WTC11 (cell line): ENCODE measurements at regions not wholly inside any gene's neighbourhood (a gene's known extent, or its start where the extent isn't known, plus 50 kb on each side); places are given as distances from the start of the nearest gene placed in this dataset.
A peak's percentile ranks its signal among the peaks of the same experiment; 100 is the strongest.

Experiments used
- ATAC-seq: fragments of 200-7000 bp; cut with Tn5 transposase; 2 replicates; pipeline ENCODE4 v1.10.0; 2021; ENCODE audit warnings: mild to moderate bottlenecking, moderate library complexity
- CTCF ChIA-PET: fragments of 300-600 bp; sonication (Branson Sonifier 250); formaldehyde crosslinking; loops from one replicate; lab custom pipeline; 2021; ENCODE audit warnings: antibody characterized with exemption; lab: Charles Lee
- POLR2A ChIA-PET: fragments of 350-600 bp; sonication (Branson Sonifier 250); formaldehyde crosslinking; loops from one replicate; lab custom pipeline; 2021; ENCODE audit warnings: antibody characterized with exemption; lab: Charles Lee
- DNase-seq: peaks from one replicate; pipeline ENCODE4 v3.0.0; 2021; ENCODE audit warnings: low spot score
- H3K27ac Mint-ChIP-seq: 2 replicates; pipeline ENCODE4 v1.8.0; 2021; ENCODE audit warnings: mixed read lengths
- H3K27me3 Mint-ChIP-seq: 2 replicates; pipeline ENCODE4 v1.8.0; 2021; ENCODE audit warnings: low read depth, mild to moderate bottlenecking, moderate library complexity, mixed read lengths
- H3K36me3 Mint-ChIP-seq: 2 replicates; pipeline ENCODE4 v1.8.0; 2021; ENCODE audit warnings: mixed read lengths
- H3K4me1 Mint-ChIP-seq: 2 replicates; pipeline ENCODE4 v1.8.0; 2022; ENCODE audit warnings: mixed read lengths
- H3K4me3 Mint-ChIP-seq: 2 replicates; pipeline ENCODE4 v1.8.0; 2021; ENCODE audit warnings: mild to moderate bottlenecking, moderate library complexity, mixed read lengths
- H3K9me3 Mint-ChIP-seq: 2 replicates; pipeline ENCODE4 v1.8.0; 2021; ENCODE audit warnings: mixed read lengths
- FOXP1 ChIP-seq: sonication (generic); formaldehyde crosslinking; IDR thresholded peaks from 2 replicates; pipeline ENCODE4 v1.8.0; 2022; ENCODE audit warnings: missing genetic modification reagents, mild to moderate bottlenecking, moderate library complexity, borderline replicate concordance
- GRHL2 ChIP-seq: fragments of 250-450 bp; sonication (Bioruptor Pico); IDR thresholded peaks from 2 replicates; pipeline ENCODE4 v1.8.0; 2022; ENCODE audit warnings: mild to moderate bottlenecking, moderate library complexity; ENCODE audit not compliant: insufficient replicate concordance, severe bottlenecking
- GTF2I ChIP-seq: fragments of 250-450 bp; sonication (Bioruptor Pico); conservative IDR thresholded peaks from 2 replicates; pipeline ENCODE4 v1.4.0; 2021; ENCODE audit warnings: mild to moderate bottlenecking
- KAT7 ChIP-seq: sonication (generic); formaldehyde crosslinking; IDR thresholded peaks from 2 replicates; pipeline ENCODE4 v1.8.1; 2023; ENCODE audit warnings: missing genetic modification reagents, mild to moderate bottlenecking, borderline replicate concordance
- NFYB ChIP-seq: sonication (generic); formaldehyde crosslinking; conservative IDR thresholded peaks from 2 replicates; pipeline ENCODE4 v1.8.0; 2022; ENCODE audit warnings: low read depth, missing genetic modification reagents
- NR2C2 ChIP-seq: sonication (generic); formaldehyde crosslinking; IDR thresholded peaks from 2 replicates; pipeline ENCODE4 v1.8.0; 2022; ENCODE audit warnings: mild to moderate bottlenecking, missing genetic modification reagents
- PRDM15 ChIP-seq: sonication (generic); formaldehyde crosslinking; IDR thresholded peaks from 2 replicates; pipeline ENCODE4 v1.8.0; 2022; ENCODE audit warnings: missing genetic modification reagents
- TCF7 ChIP-seq: sonication (generic); formaldehyde crosslinking; IDR thresholded peaks from 2 replicates; pipeline ENCODE4 v1.8.0; 2022; ENCODE audit warnings: mild to moderate bottlenecking, low read depth, missing genetic modification reagents, moderate library complexity
- USF1 ChIP-seq: sonication (generic); formaldehyde crosslinking; IDR thresholded peaks from 2 replicates; pipeline ENCODE4 v1.8.0; 2022; ENCODE audit warnings: mild to moderate bottlenecking, missing genetic modification reagents
- USF2 ChIP-seq: sonication (generic); formaldehyde crosslinking; IDR thresholded peaks from 2 replicates; pipeline ENCODE4 v1.8.1; 2023; ENCODE audit warnings: mild to moderate bottlenecking, missing genetic modification reagents, moderate library complexity
- ZBTB43 ChIP-seq: sonication (generic); formaldehyde crosslinking; IDR thresholded peaks from 2 replicates; pipeline ENCODE4 v1.8.1; 2023; ENCODE audit warnings: mild to moderate bottlenecking, missing genetic modification reagents
- ZMAT4 ChIP-seq: fragments of 250-450 bp; sonication (Bioruptor Pico); IDR thresholded peaks from 2 replicates; pipeline ENCODE4 v1.9.0; 2021; ENCODE audit warnings: mild to moderate bottlenecking
- ZNF138 ChIP-seq: sonication (generic); formaldehyde crosslinking; conservative IDR thresholded peaks from 2 replicates; pipeline ENCODE4 v1.8.1; 2022; ENCODE audit warnings: mild to moderate bottlenecking, moderate library complexity, missing genetic modification reagents
- ZNF317 ChIP-seq: sonication (generic); formaldehyde crosslinking; IDR thresholded peaks from 2 replicates; pipeline ENCODE4 v1.8.1; 2023; ENCODE audit warnings: low read depth, mild to moderate bottlenecking, moderate library complexity, missing genetic modification reagents, borderline replicate concordance
- ZSCAN18 ChIP-seq: fragments of 250-450 bp; sonication (Bioruptor Pico); IDR thresholded peaks from 2 replicates; pipeline ENCODE4 v2.1.2; 2022; ENCODE audit warnings: mild to moderate bottlenecking, moderate library complexity

- peaks cover 3% of the 10 kb centered on the region; the same call in 1 of the 2 replicates for H3K9me3 Mint-ChIP-seq
- no peak for TF ChIP-seq KAT7 (CRISPR knock-in tag)
- TF ChIP-seq FOXP1 (CRISPR knock-in tag), result no peak
- no peak for TF ChIP-seq TCF7 (CRISPR knock-in tag)
- TF ChIP-seq ZMAT4 (CRISPR knock-in tag), result no peak
- no peak for TF ChIP-seq ZNF317 (CRISPR knock-in tag)
- no peak for TF ChIP-seq PRDM15
- TF ChIP-seq NR2C2, result no peak
- no peak for TF ChIP-seq ZBTB43 (CRISPR knock-in tag)
- no peak for TF ChIP-seq ZSCAN18
- TF ChIP-seq GRHL2 (CRISPR knock-in tag), result no peak
- no peak for TF ChIP-seq GTF2I
- TF ChIP-seq ZNF138 (CRISPR knock-in tag), result no peak
- no peak for ATAC-seq
- H3K4me3 Mint-ChIP-seq, result no peak overlapping the region
- ChIA-PET CTCF (interaction anchor here (1.0 to 2.6 kb wide), 2 partner anchors 68 to 136 kb away, joined by 4 to 10 read pairs; no protein-coding TSS in a partner anchor), POLR2A (interaction anchor here (0.7 kb wide), 1 partner anchor 46 kb away, joined by 3 read pairs; no protein-coding TSS in a partner anchor)
- no peak for DNase-seq
- no peaks in the 10 kb centered on the region; the same call in 1 of the 2 replicates for H3K27me3 Mint-ChIP-seq
- peaks cover 42% of the 10 kb centered on the region for H3K4me1 Mint-ChIP-seq
- peak overlapping the region; percentile 32; the same call in 1 of the 2 replicates for H3K27ac Mint-ChIP-seq
- no peaks in the 10 kb centered on the region for H3K36me3 Mint-ChIP-seq
Observed at GRCh38 chr21:41680444-41681347, 86.2 kb downstream of the RIPK4 start.

- CTCF ChIA-PET, result interaction anchor here (0.8 to 2.5 kb wide), 7 partner anchors 10 to 138 kb away, joined by 3 to 11 read pairs (median 5); no protein-coding TSS in a partner anchor
- peak; percentile 72; the same call in 1 of the 2 replicates for TF ChIP-seq USF1
- TF ChIP-seq USF2 (CRISPR knock-in tag), result peak; percentile 68
- TF ChIP-seq NFYB, result no peak; the same call in 1 of the 2 replicates
- TF ChIP-seq ZNF317 (CRISPR knock-in tag), result no peak
- H3K36me3 Mint-ChIP-seq, result no peaks in the 10 kb centered on the region
- peaks cover 27% of the 10 kb centered on the region for H3K4me1 Mint-ChIP-seq
- DNase-seq (peak; percentile 85), ATAC-seq (peak; percentile 97)
- H3K27me3 Mint-ChIP-seq, result no peaks in the 10 kb centered on the region; the same call in 1 of the 2 replicates
- peak overlapping the region; percentile 76 for H3K27ac Mint-ChIP-seq
- POLR2A ChIA-PET, result no interaction called here
- H3K9me3 Mint-ChIP-seq, result peaks cover 3% of the 10 kb centered on the region; the same call in 1 of the 2 replicates
- H3K4me3 Mint-ChIP-seq, result no peak overlapping the region
Observed at GRCh38 chr21:41678924-41679318, 87.9 kb downstream of the RIPK4 start.
